HG03139 (cell line): ENCODE measurements at regions not wholly inside any gene's neighbourhood (a gene's known extent, or its start where the extent isn't known, plus 50 kb on each side); places are given as distances from the start of the nearest gene placed in this dataset.
"Not testable (repeated sequence)": the region's sequence is repeated elsewhere in the genome, so short reads cannot be mapped to it uniquely, and the experiment has no call there.

Source experiments
- ATAC-seq: cut with Tn5 transposase; IDR thresholded peaks from one replicate; pipeline ENCODE4 v1.9.1; 2021; ENCODE audit not compliant: unreplicated experiment

DNA sequence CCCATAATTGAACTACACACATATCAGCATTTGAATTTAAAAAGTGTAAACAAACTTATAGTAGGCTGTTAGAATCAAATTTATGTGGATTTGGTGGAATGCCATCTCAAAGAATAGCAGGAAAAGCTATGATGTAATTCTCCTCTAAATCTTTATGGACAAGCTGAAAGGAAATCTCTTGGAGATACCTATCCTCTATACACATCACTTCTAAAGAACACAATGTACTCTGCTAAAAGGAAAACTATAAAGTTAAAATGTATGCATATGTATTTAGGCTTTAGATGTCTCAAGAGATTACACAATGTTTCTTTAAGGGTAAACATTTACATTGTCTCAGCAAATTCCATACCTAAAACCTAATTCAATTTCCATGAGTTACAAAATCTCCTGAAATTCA is 323.3 kb downstream of the CRPPA start:
- ATAC-seq: no peak

- ATAC-seq: no peak
Measured at GRCh38 chr7:16095171-16095950, 326.0 kb downstream of the CRPPA start.

DNA sequence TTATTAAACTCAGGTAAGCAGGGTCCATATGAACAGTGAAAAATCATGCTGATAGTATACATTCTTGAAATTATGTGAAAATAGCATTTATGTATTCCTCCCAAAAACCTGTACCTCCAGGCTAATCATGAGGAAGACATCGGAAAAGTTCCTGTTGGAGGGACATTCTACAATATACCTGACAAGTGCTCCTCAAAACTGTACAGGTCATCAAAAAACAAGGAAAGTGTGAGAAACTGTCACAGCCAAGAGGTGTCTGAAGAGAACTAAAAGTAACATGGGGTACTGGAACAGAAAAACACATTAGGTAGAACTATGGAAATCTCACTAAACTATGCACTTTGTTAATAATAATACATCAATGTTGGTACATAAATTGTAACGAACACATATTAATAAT is 326.7 kb downstream of the CRPPA start:
- ATAC-seq: no peak

DNA sequence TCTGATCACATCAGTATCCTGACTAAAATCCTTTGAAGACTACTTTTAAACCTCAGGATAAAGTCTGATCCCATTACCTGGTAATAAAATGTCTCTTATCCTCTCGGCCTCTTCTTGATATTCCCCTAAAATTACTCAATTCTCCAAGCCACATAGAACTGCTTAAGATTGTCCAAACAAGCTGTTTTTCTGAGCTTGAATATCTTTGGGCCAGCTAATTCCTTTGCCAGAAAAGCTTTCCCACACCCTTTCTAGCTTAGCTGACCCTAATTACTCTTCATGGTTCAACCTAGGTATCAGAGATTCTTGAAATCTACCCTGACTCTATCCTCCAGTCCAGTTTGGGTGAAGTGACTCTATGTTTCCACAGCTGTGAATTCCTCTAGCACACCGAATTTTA is 328.6 kb downstream of the CRPPA start:
- ATAC-seq: no peak

DNA sequence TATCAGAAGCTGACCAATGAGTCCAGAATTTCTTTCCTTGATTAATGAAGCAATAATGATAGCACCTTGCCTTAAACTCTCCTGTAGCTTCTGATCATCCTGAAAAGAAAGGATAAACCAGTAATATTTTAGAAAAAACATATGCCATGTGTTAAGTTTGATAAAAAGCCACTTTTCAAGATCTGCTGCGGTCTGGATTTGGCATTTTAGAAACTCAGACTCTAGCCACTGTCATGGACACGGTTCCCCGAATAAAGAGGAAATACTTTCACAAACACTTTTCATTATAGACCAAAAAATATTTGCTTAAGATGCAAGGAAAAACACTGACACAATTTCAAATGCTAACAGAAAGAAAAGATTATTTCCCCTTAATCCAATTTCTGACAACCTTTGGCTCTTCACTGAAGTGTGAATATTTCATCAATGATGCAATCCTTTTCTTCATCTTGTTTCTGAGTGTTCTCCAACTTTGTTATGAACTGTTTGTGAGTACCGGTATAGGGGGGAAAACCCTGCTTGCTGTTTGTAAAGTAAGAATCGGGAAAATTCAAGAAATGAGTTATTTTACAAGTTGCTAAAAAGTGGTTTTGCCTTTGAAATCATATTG is 329.5 kb downstream of the CRPPA start:
- no peak for ATAC-seq

DNA sequence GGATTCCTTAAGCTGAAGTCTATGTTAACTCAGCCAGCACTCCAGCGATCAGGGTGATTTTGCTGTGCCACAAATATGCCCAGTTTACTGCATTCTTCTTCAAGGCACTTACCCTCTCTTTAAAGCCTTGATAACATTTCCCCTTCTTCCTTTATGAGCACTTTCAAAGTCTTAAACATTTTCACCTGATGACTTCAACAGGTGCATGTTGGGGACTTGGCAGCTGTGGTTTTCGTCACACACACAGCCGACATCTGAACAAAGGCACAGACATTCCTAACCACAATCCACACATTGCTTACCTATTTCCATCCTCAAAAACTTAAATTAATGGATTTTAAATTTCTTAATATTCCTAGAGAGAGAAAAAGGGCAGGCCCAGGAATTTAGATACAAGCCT is 331.5 kb downstream of the CRPPA start:
- ATAC-seq: no peak

- no peak for ATAC-seq
Measured at GRCh38 chr7:16089191-16089590, 332.1 kb downstream of the CRPPA start.

GRCh38 chr7:16086743-16087142 is 334.6 kb downstream of the CRPPA start:
- ATAC-seq: no peak

DNA sequence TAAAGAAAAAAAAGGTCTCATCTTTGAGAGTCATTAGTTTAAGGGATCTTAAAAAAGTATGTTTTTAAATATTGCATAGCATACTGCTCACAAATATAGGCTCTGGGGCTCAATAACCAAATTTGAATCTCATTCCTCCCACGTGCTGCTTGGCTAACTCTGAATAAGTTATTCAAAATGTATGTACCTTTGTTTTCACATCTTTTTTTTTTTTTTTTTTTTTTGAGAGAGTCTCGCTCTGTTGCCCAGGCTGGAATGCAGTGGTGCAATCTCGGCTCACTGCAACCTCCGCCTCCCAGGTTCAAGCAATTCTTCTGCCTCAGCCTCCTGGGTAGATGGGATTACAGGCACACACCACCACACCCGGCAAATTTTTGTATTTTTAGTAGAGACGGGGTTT is 335.6 kb downstream of the CRPPA start:
- not testable (repeated sequence) for ATAC-seq

GRCh38 chr7:16084875-16085274 is 336.5 kb downstream of the CRPPA start:
- ATAC-seq: no peak

DNA sequence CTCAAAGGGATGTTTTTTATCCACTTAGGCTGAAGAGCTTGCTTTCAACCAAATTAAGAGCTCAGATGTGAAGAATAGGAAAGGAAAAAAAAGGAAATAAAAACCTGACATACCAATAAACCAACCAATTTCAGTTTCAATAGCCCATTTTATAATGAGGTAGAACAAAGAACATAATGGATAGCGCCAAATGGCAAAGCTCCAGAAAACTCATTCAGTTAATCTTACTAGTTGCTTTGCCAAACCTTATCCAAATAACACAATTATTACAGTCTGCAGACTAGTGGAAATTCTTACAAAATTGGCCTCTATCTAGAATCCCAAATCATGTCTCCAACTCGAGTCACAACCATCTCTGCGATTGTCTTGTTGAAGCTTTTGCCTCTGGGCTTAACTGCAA is 337.0 kb downstream of the CRPPA start:
- ATAC-seq: no peak

- ATAC-seq: no peak
Measured at GRCh38 chr7:16083931-16084330, 337.4 kb downstream of the CRPPA start.

- ATAC-seq: no peak
Measured at GRCh38 chr7:16080131-16080530, 341.2 kb downstream of the CRPPA start.

- ATAC-seq: no peak
Measured at GRCh38 chr7:16079723-16080122, 341.6 kb downstream of the CRPPA start.

DNA sequence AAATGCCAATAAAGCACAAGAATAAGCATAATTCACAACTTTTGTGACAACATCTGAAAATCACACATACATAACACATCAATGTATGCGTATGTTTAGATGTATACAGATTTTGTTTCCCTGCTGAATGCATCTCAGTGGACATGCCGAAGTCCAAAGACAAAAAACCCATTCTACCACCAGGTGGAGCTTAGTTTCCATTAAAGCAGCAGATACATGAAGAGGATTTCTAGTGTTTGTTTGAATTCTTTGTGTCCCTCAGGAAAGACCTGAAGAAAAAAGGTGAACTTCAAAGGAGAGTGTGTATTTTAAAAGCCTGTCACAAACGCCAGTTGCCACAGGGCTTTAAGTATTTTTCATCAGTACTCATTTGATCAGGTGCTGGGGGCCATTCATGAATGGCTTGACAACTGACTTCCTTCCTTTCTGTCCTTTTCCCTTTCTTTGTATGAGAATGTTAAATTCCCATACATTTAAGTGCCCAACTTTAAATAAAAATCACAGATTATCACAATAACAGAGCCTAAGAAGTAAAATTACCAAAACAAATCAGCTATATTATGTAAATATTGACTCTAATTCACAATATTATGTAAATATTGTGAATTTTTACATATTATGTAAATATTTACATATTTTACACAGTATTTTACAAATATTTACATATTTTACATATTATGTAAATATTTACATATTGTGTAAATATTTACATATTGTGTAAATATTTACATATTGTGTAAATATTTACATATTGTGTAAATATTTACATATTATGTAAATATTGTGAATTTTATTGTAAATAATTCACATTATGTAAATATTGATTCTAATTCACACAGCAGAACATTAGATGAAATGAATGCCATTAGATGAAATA is 343.0 kb downstream of the CRPPA start:
- ATAC-seq: peak; percentile 79

GRCh38 chr7:16071246-16071857 is 350.0 kb downstream of the CRPPA start:
- peak; percentile 72 for ATAC-seq

GRCh38 chr7:16070806-16071205 is 350.5 kb downstream of the CRPPA start:
- ATAC-seq: no peak

DNA sequence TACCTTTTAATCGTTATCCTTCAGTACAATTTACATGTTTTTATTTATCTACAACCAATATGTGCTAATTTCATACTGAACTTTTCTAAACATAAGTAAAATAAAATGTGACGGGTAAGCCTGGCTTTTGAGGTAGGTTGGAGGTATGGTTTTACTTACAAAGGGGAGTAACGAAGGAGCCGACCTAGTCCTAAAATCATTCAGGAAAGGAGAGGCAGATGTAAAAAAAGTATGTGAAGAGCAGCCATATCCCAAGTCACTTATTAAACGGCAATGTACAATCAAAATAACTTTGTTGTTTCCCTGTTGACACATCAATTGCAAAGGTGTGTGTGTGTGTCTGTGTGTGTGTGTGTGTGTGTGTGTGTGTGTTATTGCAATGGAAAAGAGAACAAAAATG is 351.3 kb downstream of the CRPPA start:
- no peak for ATAC-seq

DNA sequence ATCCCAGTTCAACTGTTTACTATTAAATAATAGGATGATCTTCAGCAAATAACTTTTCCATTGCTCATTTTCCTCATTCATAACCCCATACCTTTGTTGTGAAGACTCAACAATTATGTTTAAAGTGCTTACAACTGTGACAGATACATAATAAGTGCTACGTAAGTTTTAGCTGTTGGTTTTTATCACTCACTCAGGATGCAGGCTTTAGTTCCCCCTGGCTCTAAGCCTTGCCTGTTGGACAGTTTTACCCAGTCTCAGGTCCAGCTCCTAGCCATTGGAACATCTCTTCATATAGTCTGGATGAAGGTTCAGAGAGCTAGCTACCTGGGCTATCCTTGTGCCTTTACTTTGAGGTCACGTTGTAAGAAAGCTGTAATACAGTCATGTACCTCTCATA is 353.2 kb downstream of the CRPPA start:
- no peak for ATAC-seq

- ATAC-seq: no peak
Measured at GRCh38 chr7:16067711-16068110, 353.6 kb downstream of the CRPPA start.

GRCh38 chr7:16066805-16067459 is 354.4 kb downstream of the CRPPA start:
- no peak for ATAC-seq
